ENCODE measurements at regions not wholly inside any gene's neighbourhood (a gene's known extent, or its start where the extent isn't known, plus 50 kb on each side); places are given as distances from the start of the nearest gene placed in this dataset.

DNA sequence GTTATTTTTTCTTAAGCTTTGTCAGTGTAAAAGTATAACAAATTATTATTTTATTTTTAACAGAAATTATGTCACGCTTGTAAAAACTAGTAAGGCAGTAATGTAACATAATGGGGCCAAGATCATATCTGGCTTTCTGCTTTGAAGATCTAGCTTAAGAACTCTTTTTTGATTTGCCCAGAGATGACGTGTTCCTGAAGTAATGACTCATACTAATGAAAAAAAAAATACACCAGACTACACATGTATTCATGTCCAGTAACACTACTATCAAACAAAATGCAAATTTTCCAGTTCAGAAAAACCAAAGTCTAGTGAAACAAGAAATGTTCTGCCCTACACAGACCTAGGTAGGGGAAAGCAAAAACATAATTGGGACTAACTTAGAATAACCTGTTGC is 432.2 kb upstream of the ATXN7L3B start:
- no peak overlapping the region for H3K4me3 ChIP-seq (ENCODE audit: low read depth, low read length)
- no peak for DNase-seq (ENCODE audit: low read depth)
- no peak for TF ChIP-seq CTCF (IDR thresholded peaks at IDR 0.05; ENCODE audit: low read depth, low read length, missing control alignments)

DNA sequence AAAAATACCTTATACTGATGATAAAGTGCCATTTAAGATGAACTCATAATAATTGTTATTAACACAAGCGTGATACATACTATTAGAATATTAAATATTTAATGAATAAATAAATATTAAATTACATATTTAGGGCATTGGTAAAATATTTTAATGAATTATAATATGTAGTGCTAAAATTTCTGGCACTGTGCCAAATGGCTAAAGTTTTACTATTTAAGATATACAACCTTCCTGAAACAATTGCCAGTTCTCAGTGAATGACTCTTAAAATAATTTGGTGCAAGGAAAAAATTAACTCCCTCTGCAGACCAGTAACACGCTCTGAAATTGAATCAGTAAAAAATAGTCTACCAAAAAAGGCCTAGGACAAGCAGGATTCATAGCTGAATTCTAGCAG is 428.9 kb upstream of the ATXN7L3B start:
- no peak for DNase-seq (ENCODE audit: low read depth)
- H3K4me3 ChIP-seq (ENCODE audit: low read depth, low read length): no peak overlapping the region
- no peak for TF ChIP-seq CTCF (IDR thresholded peaks at IDR 0.05; ENCODE audit: low read depth, low read length, missing control alignments)

DNA sequence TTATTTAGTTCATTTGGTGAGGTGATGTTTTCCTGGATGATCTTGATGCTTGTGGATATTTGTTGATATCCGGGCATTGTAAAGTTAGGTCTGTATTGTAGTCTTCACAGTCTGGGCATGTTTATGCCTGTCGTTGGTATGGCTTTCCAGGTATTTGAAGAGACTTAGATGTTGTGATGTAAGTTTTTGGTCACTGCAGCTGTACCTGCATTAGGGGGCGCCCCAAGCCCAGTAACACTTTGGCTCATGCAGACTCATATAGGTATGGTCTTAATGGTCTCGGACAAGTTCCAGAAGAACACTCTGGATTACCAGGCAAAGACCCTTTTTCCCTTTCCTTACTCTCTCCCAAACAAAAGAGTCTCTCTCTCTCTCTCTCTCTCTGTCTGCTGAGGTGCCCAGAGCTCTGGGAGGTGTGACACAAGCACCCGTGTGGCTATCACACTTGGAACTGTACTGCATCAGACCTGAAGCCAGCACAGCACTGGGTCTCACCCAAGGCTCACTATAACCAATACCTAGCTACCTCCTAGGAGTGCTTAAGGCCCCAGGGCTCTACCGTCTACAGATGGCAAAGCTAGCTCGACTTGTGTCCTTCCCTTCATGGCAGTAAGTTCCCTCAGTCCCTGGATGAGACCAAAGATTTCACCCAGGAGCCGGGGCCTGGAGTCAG is 425.8 kb upstream of the ATXN7L3B start:
- H3K4me3 ChIP-seq (ENCODE audit: low read depth, low read length): no peak overlapping the region
- peak; percentile 30 for TF ChIP-seq CTCF (IDR thresholded peaks at IDR 0.05; ENCODE audit: low read depth, low read length, missing control alignments)
- DNase-seq (ENCODE audit: low read depth): no peak

DNA sequence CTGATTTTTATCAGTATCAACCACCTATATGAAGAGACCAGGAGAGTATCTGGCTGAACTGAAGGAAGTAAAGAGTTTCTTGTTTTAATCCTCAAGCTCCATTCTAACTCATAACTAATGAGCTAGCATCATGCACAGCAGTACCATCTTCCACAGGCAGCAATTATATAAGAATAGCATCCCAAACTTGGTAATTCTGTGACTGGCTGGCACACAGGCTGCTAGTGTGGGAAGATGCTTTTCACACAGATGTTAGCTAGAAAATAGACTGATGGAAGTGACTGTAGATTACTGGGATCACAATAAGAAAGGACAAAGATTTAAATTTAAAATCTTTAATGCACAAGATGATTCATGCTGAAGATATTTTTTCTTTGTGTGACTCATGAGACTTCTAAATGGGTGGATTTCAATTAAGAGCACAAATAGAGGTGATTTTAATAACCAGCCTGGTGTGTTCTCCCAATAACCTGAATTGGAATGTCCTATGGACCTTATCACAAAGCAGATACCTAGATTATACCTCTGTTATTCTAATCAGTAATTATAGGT is 417.7 kb upstream of the ATXN7L3B start:
- TF ChIP-seq CTCF (IDR thresholded peaks at IDR 0.05; ENCODE audit: low read depth, low read length, missing control alignments): no peak
- DNase-seq (ENCODE audit: low read depth): no peak

GRCh38 chr12:74120644-74121043 is 417.0 kb upstream of the ATXN7L3B start:
- no peak for TF ChIP-seq CTCF (IDR thresholded peaks at IDR 0.05; ENCODE audit: low read depth, low read length, missing control alignments)
- H3K4me3 ChIP-seq (ENCODE audit: low read depth, low read length): no peak overlapping the region
- no peak for DNase-seq (ENCODE audit: low read depth)

More for the DNA sequence above, 417.7 kb upstream of the ATXN7L3B start:
- no peak overlapping the region for H3K4me3 ChIP-seq (ENCODE audit: low read depth, low read length)

GRCh38 chr12:74129702-74130101 is 407.9 kb upstream of the ATXN7L3B start:
- H3K4me3 ChIP-seq (ENCODE audit: low read depth, low read length): no peak overlapping the region
- no peak for TF ChIP-seq CTCF (IDR thresholded peaks at IDR 0.05; ENCODE audit: low read depth, low read length, missing control alignments)
- DNase-seq (ENCODE audit: low read depth): no peak

DNA sequence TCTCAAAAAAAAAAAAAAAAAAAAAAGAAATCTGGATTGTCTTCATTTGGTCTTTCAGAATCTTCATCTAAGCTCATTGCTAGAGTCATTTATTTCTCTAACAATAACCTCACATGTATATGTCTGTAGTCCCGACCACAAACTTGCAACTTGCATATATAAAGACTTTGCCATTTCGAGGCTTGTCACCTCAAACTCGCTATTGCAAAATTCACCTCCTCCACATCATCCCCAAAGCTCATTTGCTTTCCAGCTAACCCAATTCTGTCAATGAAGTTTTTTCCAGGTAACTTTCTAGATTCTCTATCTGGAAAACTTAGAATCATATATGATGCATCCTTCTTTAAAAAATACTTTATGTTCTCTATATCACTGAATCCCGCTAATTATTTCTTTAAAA is 393.2 kb upstream of the ATXN7L3B start:
- no peak for DNase-seq (ENCODE audit: low read depth)
- TF ChIP-seq CTCF (IDR thresholded peaks at IDR 0.05; ENCODE audit: low read depth, low read length, missing control alignments): no peak
- no peak overlapping the region for H3K4me3 ChIP-seq (ENCODE audit: low read depth, low read length)
